AG10803 (cell line): ENCODE measurements at regions not wholly inside any gene's neighbourhood (a gene's known extent, or its start where the extent isn't known, plus 50 kb on each side); places are given as distances from the start of the nearest gene placed in this dataset.
A peak's percentile ranks its signal among the peaks of the same experiment; 100 is the strongest.

ENCODE experiments used
- DNase-seq: peaks from one replicate; pipeline ENCODE4 v3.0.0; 2010; ENCODE audit warnings: low read depth
- H3K4me3 ChIP-seq: 2 replicates; pipeline ENCODE4 v1.5.1; 2011; ENCODE audit warnings: mild to moderate bottlenecking, low read length, control low read depth
- CTCF ChIP-seq: conservative IDR thresholded peaks from 2 replicates; pipeline ENCODE4 v1.5.1; 2011; ENCODE audit warnings: mild to moderate bottlenecking, low read length, control low read depth, inconsistent platforms

- no peak for TF ChIP-seq CTCF
- no peak overlapping the region for H3K4me3 ChIP-seq
- DNase-seq: no peak
Measured at GRCh38 chr18:29161429-29161828, 984.5 kb upstream of the CDH2 start.

- no peak for TF ChIP-seq CTCF
- no peak overlapping the region for H3K4me3 ChIP-seq
- peak; percentile 12 for DNase-seq
Measured at GRCh38 chr18:29160170-29160569, 983.2 kb upstream of the CDH2 start.

GRCh38 chr18:29157905-29158304, 981.0 kb upstream of the CDH2 start:
- no peak overlapping the region for H3K4me3 ChIP-seq
- no peak for DNase-seq
- no peak for TF ChIP-seq CTCF

- no peak for DNase-seq
- H3K4me3 ChIP-seq: no peak overlapping the region
- no peak for TF ChIP-seq CTCF
Measured at GRCh38 chr18:29157057-29157780, 980.3 kb upstream of the CDH2 start.

GRCh38 chr18:29156531-29156930, 979.6 kb upstream of the CDH2 start:
- no peak for TF ChIP-seq CTCF
- no peak for DNase-seq
- H3K4me3 ChIP-seq: no peak overlapping the region

- TF ChIP-seq CTCF: no peak
- no peak overlapping the region for H3K4me3 ChIP-seq
- peak; percentile 94 for DNase-seq
Measured at GRCh38 chr18:29154758-29155725, 978.1 kb upstream of the CDH2 start.
